HK-2 (cell line): ENCODE measurements at regions not wholly inside any gene's neighbourhood (a gene's known extent, or its start where the extent isn't known, plus 50 kb on each side); places are given as distances from the start of the nearest gene placed in this dataset.

ENCODE experiments used
- DNase-seq: peaks from one replicate; pipeline ENCODE4 v3.0.0-alpha.2; 2018; ENCODE audit not compliant: unreplicated experiment

GRCh38 chr12:115758877-115759620 is 518.4 kb downstream of the MED13L start:
- no peak for DNase-seq

- no peak for DNase-seq
Observed at GRCh38 chr12:115758183-115758582, 519.3 kb downstream of the MED13L start.

GRCh38 chr12:115756804-115757203 is 520.7 kb downstream of the MED13L start:
- no peak for DNase-seq

- DNase-seq = no peak
Observed at GRCh38 chr12:115756271-115756670, 521.2 kb downstream of the MED13L start.

- no peak for DNase-seq
Observed at GRCh38 chr12:115755725-115756085, 521.8 kb downstream of the MED13L start.

- no peak for DNase-seq
Observed at GRCh38 chr12:115755061-115755724, 522.3 kb downstream of the MED13L start.

GRCh38 chr12:115752913-115753726 is 524.4 kb downstream of the MED13L start:
- peak; percentile 13 for DNase-seq

GRCh38 chr12:115752156-115752555 is 525.3 kb downstream of the MED13L start:
- no peak for DNase-seq

GRCh38 chr12:115750340-115750739 is 527.2 kb downstream of the MED13L start:
- DNase-seq = no peak

- DNase-seq = no peak
Observed at GRCh38 chr12:115749071-115749841, 528.2 kb downstream of the MED13L start.

GRCh38 chr12:115740586-115741155 is 536.8 kb downstream of the MED13L start:
- DNase-seq = no peak

GRCh38 chr12:115737895-115738294 is 539.6 kb downstream of the MED13L start:
- DNase-seq = no peak

GRCh38 chr12:115736360-115736759 is 541.1 kb downstream of the MED13L start:
- no peak for DNase-seq

GRCh38 chr12:115730975-115731541 is 546.4 kb downstream of the MED13L start:
- no peak for DNase-seq

GRCh38 chr12:115726691-115727090 is 550.8 kb downstream of the MED13L start:
- DNase-seq = no peak

- no peak for DNase-seq
Observed at GRCh38 chr12:115722181-115722580, 555.3 kb downstream of the MED13L start.

GRCh38 chr12:115716551-115716950 is 560.9 kb downstream of the MED13L start:
- no peak for DNase-seq

GRCh38 chr12:115712676-115713075 is 564.8 kb downstream of the MED13L start:
- DNase-seq = no peak

GRCh38 chr12:115710104-115710564 is 567.4 kb downstream of the MED13L start:
- no peak for DNase-seq

- DNase-seq = no peak
Observed at GRCh38 chr12:115709540-115710011, 567.9 kb downstream of the MED13L start.

- DNase-seq = no peak
Observed at GRCh38 chr12:115708801-115709200, 568.7 kb downstream of the MED13L start.
